HG03432 (cell line): ENCODE measurements at regions not wholly inside any gene's neighbourhood (a gene's known extent, or its start where the extent isn't known, plus 50 kb on each side); places are given as distances from the start of the nearest gene placed in this dataset.

Source experiments
- ATAC-seq: cut with Tn5 transposase; IDR thresholded peaks from one replicate; pipeline ENCODE4 v1.9.1; 2021; ENCODE audit warnings: mild to moderate bottlenecking, moderate library complexity; ENCODE audit not compliant: unreplicated experiment

- ATAC-seq, result no peak
These were observed 224.8 kb upstream of the ID2 start for GRCh38 chr2:8457092-8457481.

- no peak for ATAC-seq
These were observed 224.0 kb upstream of the ID2 start for GRCh38 chr2:8457699-8458502.

GRCh38 chr2:8458503-8459459 lies 223.1 kb upstream of the ID2 start:
- no peak for ATAC-seq

GRCh38 chr2:8459474-8459873 lies 222.4 kb upstream of the ID2 start:
- ATAC-seq, result no peak

- no peak for ATAC-seq
These were observed 220.5 kb upstream of the ID2 start for GRCh38 chr2:8461341-8461740.

- ATAC-seq, result no peak
These were observed 219.6 kb upstream of the ID2 start for GRCh38 chr2:8462280-8462679.

GRCh38 chr2:8462899-8463648 lies 218.8 kb upstream of the ID2 start:
- ATAC-seq, result no peak

GRCh38 chr2:8465560-8465959 lies 216.3 kb upstream of the ID2 start:
- ATAC-seq, result no peak

GRCh38 chr2:8469709-8470493 lies 212.0 kb upstream of the ID2 start:
- peak; percentile 54 for ATAC-seq

GRCh38 chr2:8472545-8473323 lies 209.1 kb upstream of the ID2 start:
- ATAC-seq, result peak; percentile 68

GRCh38 chr2:8475349-8476031 lies 206.4 kb upstream of the ID2 start:
- ATAC-seq, result peak; percentile 27

- peak; percentile 71 for ATAC-seq
These were observed 204.0 kb upstream of the ID2 start for GRCh38 chr2:8477552-8478470.

- ATAC-seq, result no peak
These were observed 203.4 kb upstream of the ID2 start for GRCh38 chr2:8478471-8478793.

GRCh38 chr2:8479298-8479697 lies 202.6 kb upstream of the ID2 start:
- no peak for ATAC-seq

- no peak for ATAC-seq
These were observed 200.9 kb upstream of the ID2 start for GRCh38 chr2:8480915-8481314.

GRCh38 chr2:8481463-8482009 lies 200.3 kb upstream of the ID2 start:
- ATAC-seq, result peak; percentile 54

GRCh38 chr2:8482432-8482831 lies 199.4 kb upstream of the ID2 start:
- no peak for ATAC-seq
